HG02798 (cell line): ENCODE measurements at regions not wholly inside any gene's neighbourhood (a gene's known extent, or its start where the extent isn't known, plus 50 kb on each side); places are given as distances from the start of the nearest gene placed in this dataset.

Experiments used
- ATAC-seq: cut with Tn5 transposase; IDR thresholded peaks from one replicate; pipeline ENCODE4 v1.9.1; 2021; ENCODE audit warnings: mild to moderate bottlenecking; ENCODE audit not compliant: unreplicated experiment, poor library complexity

GRCh38 chrX:21056622-21057021 lies 317.6 kb upstream of the CNKSR2 start:
- no peak for ATAC-seq

GRCh38 chrX:21047034-21047455 lies 327.2 kb upstream of the CNKSR2 start:
- ATAC-seq = no peak

GRCh38 chrX:21014326-21014725 lies 359.9 kb upstream of the CNKSR2 start:
- ATAC-seq = no peak

- no peak for ATAC-seq
These were observed 369.4 kb upstream of the CNKSR2 start for GRCh38 chrX:21004835-21005234.

GRCh38 chrX:20995829-20996228 lies 378.4 kb upstream of the CNKSR2 start:
- ATAC-seq = no peak

GRCh38 chrX:20989361-20989760 lies 384.9 kb upstream of the CNKSR2 start:
- no peak for ATAC-seq

GRCh38 chrX:20988804-20989203 lies 385.4 kb upstream of the CNKSR2 start:
- no peak for ATAC-seq

- no peak for ATAC-seq
These were observed 386.1 kb upstream of the CNKSR2 start for GRCh38 chrX:20988118-20988517.

- no peak for ATAC-seq
These were observed 393.8 kb upstream of the CNKSR2 start for GRCh38 chrX:20980426-20980825.

GRCh38 chrX:20974326-20974725 lies 399.9 kb upstream of the CNKSR2 start:
- ATAC-seq = no peak

- no peak for ATAC-seq
These were observed 401.2 kb upstream of the CNKSR2 start for GRCh38 chrX:20973038-20973437.

GRCh38 chrX:20971250-20971649 lies 403.0 kb upstream of the CNKSR2 start:
- ATAC-seq = no peak

GRCh38 chrX:20969565-20969964 lies 404.7 kb upstream of the CNKSR2 start:
- no peak for ATAC-seq

GRCh38 chrX:20968996-20969395 lies 405.2 kb upstream of the CNKSR2 start:
- no peak for ATAC-seq

GRCh38 chrX:20967725-20968124 lies 406.5 kb upstream of the CNKSR2 start:
- ATAC-seq = no peak

GRCh38 chrX:20965270-20966044 lies 408.8 kb upstream of the CNKSR2 start:
- no peak for ATAC-seq

- no peak for ATAC-seq
These were observed 420.2 kb upstream of the CNKSR2 start for GRCh38 chrX:20954014-20954413.

GRCh38 chrX:20952180-20952579 lies 422.0 kb upstream of the CNKSR2 start:
- ATAC-seq = no peak

GRCh38 chrX:20951016-20951810 lies 423.0 kb upstream of the CNKSR2 start:
- ATAC-seq = no peak

GRCh38 chrX:20947411-20947912 lies 426.8 kb upstream of the CNKSR2 start:
- ATAC-seq = no peak

- no peak for ATAC-seq
These were observed 460.5 kb upstream of the CNKSR2 start for GRCh38 chrX:20913760-20914159.
